ENCODE measurements at regions not wholly inside any gene's neighbourhood (a gene's known extent, or its start where the extent isn't known, plus 50 kb on each side); places are given as distances from the start of the nearest gene placed in this dataset.

DNA sequence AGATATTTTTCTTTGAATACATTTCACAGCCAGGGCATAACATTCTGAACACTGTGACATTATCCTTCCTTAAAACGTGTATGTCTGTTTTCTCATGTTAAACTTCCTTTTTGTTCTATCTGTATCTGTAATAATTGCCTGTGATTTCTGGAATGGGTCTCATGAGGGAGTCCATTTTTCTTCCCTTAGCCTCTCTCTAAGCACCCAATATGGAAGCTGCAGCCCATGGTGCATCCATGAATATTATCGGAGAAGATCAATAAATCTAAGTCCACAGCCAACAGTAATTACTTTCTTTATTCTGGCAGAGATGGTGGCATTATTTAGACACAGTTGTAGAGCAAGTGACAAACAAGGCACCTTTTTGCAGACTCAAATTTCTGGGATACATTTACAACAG lies 671.1 kb downstream of the TUSC7 start:
- TF ChIP-seq POLR2A (IDR thresholded peaks at IDR 0.05) = no peak
- TF ChIP-seq, protein P1, sequence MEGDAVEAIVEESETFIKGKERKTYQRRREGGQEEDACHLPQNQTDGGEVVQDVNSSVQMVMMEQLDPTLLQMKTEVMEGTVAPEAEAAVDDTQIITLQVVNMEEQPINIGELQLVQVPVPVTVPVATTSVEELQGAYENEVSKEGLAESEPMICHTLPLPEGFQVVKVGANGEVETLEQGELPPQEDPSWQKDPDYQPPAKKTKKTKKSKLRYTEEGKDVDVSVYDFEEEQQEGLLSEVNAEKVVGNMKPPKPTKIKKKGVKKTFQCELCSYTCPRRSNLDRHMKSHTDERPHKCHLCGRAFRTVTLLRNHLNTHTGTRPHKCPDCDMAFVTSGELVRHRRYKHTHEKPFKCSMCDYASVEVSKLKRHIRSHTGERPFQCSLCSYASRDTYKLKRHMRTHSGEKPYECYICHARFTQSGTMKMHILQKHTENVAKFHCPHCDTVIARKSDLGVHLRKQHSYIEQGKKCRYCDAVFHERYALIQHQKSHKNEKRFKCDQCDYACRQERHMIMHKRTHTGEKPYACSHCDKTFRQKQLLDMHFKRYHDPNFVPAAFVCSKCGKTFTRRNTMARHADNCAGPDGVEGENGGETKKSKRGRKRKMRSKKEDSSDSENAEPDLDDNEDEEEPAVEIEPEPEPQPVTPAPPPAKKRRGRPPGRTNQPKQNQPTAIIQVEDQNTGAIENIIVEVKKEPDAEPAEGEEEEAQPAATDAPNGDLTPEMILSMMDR (IDR thresholded peaks at IDR 0.05) = no peak

All from lower leg skin (tissue), 3 donors.